ENCODE measurements at regions not wholly inside any gene's neighbourhood (a gene's known extent, or its start where the extent isn't known, plus 50 kb on each side); places are given as distances from the start of the nearest gene placed in this dataset.

DNA sequence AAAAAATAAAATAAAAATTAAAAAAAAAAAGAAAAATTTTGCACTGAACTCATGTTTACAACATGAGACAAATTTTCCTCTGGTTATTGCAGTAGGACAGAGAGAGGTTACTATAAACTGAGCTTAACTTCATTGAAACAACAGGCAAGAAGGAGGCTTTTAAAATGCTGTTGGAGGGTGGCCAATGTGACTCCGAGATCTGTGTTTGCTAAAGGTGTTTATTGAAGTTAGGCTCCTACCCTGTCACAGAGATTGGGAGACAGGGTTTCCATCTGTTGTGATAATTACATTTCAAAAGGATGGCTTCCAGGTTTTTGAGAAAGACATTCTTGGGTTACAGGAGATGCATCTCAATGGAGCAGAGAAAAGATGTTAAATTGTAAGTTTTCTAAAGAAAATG is 370.5 kb upstream of the HS3ST1 start:
- TF ChIP-seq JUN (IDR thresholded peaks at IDR 0.05) (no peak), RAD21 (conservative IDR thresholded peaks at IDR 0.05 in 1 of 2, IDR thresholded peaks at IDR 0.05 in 1 of 2) (no peak), POLR2A (IDR thresholded peaks at IDR 0.05; ENCODE audit: low read length) (no peak), EP300 (IDR thresholded peaks at IDR 0.05) (no peak), ZC3H11A (IDR thresholded peaks at IDR 0.05) (no peak), RCOR1 (IDR thresholded peaks at IDR 0.05; ENCODE audit: low read depth, low read length) (no peak)
- TF ChIP-seq, protein P1, sequence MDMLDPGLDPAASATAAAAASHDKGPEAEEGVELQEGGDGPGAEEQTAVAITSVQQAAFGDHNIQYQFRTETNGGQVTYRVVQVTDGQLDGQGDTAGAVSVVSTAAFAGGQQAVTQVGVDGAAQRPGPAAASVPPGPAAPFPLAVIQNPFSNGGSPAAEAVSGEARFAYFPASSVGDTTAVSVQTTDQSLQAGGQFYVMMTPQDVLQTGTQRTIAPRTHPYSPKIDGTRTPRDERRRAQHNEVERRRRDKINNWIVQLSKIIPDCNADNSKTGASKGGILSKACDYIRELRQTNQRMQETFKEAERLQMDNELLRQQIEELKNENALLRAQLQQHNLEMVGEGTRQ (IDR thresholded peaks at IDR 0.05), result no peak
- TF ChIP-seq, protein P2, sequence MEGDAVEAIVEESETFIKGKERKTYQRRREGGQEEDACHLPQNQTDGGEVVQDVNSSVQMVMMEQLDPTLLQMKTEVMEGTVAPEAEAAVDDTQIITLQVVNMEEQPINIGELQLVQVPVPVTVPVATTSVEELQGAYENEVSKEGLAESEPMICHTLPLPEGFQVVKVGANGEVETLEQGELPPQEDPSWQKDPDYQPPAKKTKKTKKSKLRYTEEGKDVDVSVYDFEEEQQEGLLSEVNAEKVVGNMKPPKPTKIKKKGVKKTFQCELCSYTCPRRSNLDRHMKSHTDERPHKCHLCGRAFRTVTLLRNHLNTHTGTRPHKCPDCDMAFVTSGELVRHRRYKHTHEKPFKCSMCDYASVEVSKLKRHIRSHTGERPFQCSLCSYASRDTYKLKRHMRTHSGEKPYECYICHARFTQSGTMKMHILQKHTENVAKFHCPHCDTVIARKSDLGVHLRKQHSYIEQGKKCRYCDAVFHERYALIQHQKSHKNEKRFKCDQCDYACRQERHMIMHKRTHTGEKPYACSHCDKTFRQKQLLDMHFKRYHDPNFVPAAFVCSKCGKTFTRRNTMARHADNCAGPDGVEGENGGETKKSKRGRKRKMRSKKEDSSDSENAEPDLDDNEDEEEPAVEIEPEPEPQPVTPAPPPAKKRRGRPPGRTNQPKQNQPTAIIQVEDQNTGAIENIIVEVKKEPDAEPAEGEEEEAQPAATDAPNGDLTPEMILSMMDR (IDR thresholded peaks at IDR 0.05), result no peak
- TF ChIP-seq, protein P3, sequence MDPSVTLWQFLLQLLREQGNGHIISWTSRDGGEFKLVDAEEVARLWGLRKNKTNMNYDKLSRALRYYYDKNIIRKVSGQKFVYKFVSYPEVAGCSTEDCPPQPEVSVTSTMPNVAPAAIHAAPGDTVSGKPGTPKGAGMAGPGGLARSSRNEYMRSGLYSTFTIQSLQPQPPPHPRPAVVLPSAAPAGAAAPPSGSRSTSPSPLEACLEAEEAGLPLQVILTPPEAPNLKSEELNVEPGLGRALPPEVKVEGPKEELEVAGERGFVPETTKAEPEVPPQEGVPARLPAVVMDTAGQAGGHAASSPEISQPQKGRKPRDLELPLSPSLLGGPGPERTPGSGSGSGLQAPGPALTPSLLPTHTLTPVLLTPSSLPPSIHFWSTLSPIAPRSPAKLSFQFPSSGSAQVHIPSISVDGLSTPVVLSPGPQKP (IDR thresholded peaks at IDR 0.05; ENCODE audit: low read depth, low read length), result no peak
